ENCODE measurements at regions not wholly inside any gene's neighbourhood (a gene's known extent, or its start where the extent isn't known, plus 50 kb on each side); places are given as distances from the start of the nearest gene placed in this dataset.

- no peaks in the 10 kb centered on the region for H3K4me1 ChIP-seq (ENCODE audit: insufficient read depth)
- H3K36me3 ChIP-seq (replicated peaks; ENCODE audit: insufficient read depth, low read depth) = no peaks in the 10 kb centered on the region
- TF ChIP-seq EZH2phosphoT487 (IDR thresholded peaks at IDR 0.05; ENCODE audit: low read depth, severe bottlenecking, unreplicated experiment) (no peak), EZH2 (IDR thresholded peaks at IDR 0.05; ENCODE audit: borderline replicate concordance) (no peak)
- no peak overlapping the region for H3K4me2 ChIP-seq
- no peak overlapping the region for H2AFZ ChIP-seq
- no peaks in the 10 kb centered on the region for H3K9me3 ChIP-seq (ENCODE audit: low read depth)
- H3K4me3 ChIP-seq = no peak overlapping the region
- H3K79me2 ChIP-seq = no peaks in the 10 kb centered on the region
- H3K27me3 ChIP-seq = no peaks in the 10 kb centered on the region
- DNase-seq (ENCODE audit: low spot score) = no peak
- no peaks in the 10 kb centered on the region for H4K20me1 ChIP-seq (ENCODE audit: insufficient read depth, poor library complexity, severe bottlenecking)
- no peak overlapping the region for H3K27ac ChIP-seq
- H3K9me2 ChIP-seq (replicated peaks; ENCODE audit: insufficient read depth) = no peaks in the 10 kb centered on the region
- WGBS (ENCODE audit: low lambda C conversion rate, missing lambda C conversion rate) = 60% methylated on average over 4 of the region's 4 CpGs
Observed at GRCh38 chr6:68032217-68032616, 602.9 kb upstream of the ADGRB3 start.

GRCh38 chr6:68031054-68031453 lies 604.0 kb upstream of the ADGRB3 start:
- H3K4me2 ChIP-seq = no peak overlapping the region
- H3K4me3 ChIP-seq = no peak overlapping the region
- no peak for DNase-seq (ENCODE audit: low spot score)
- H3K36me3 ChIP-seq (replicated peaks; ENCODE audit: insufficient read depth, low read depth) = no peaks in the 10 kb centered on the region
- no peaks in the 10 kb centered on the region for H3K4me1 ChIP-seq (ENCODE audit: insufficient read depth)
- H3K27me3 ChIP-seq = no peaks in the 10 kb centered on the region
- TF ChIP-seq EZH2phosphoT487 (IDR thresholded peaks at IDR 0.05; ENCODE audit: low read depth, severe bottlenecking, unreplicated experiment) = no peak
- no peak for TF ChIP-seq CTCF (IDR thresholded peaks at IDR 0.05; ENCODE audit: poor library complexity)
- no peak for TF ChIP-seq EZH2 (IDR thresholded peaks at IDR 0.05; ENCODE audit: borderline replicate concordance)
- H2AFZ ChIP-seq = no peak overlapping the region
- WGBS (ENCODE audit: low lambda C conversion rate, missing lambda C conversion rate) = 83% methylated on average over 1 of the region's 1 CpG
- H4K20me1 ChIP-seq (ENCODE audit: insufficient read depth, poor library complexity, severe bottlenecking) = no peaks in the 10 kb centered on the region
- no peaks in the 10 kb centered on the region for H3K9me3 ChIP-seq (ENCODE audit: low read depth)
- H3K79me2 ChIP-seq = no peaks in the 10 kb centered on the region
- no peaks in the 10 kb centered on the region for H3K9me2 ChIP-seq (replicated peaks; ENCODE audit: insufficient read depth)
- H3K27ac ChIP-seq = no peak overlapping the region

- DNase-seq (ENCODE audit: low spot score) = no peak
- no peaks in the 10 kb centered on the region for H3K79me2 ChIP-seq
- no peak overlapping the region for H2AFZ ChIP-seq
- no peaks in the 10 kb centered on the region for H3K4me1 ChIP-seq (ENCODE audit: insufficient read depth)
- H3K9me2 ChIP-seq (replicated peaks; ENCODE audit: insufficient read depth) = no peaks in the 10 kb centered on the region
- H3K27me3 ChIP-seq = no peaks in the 10 kb centered on the region
- no peaks in the 10 kb centered on the region for H3K36me3 ChIP-seq (replicated peaks; ENCODE audit: insufficient read depth, low read depth)
- no peak overlapping the region for H3K27ac ChIP-seq
- no peaks in the 10 kb centered on the region for H4K20me1 ChIP-seq (ENCODE audit: insufficient read depth, poor library complexity, severe bottlenecking)
- 87% methylated on average over 3 of the region's 3 CpGs for WGBS (ENCODE audit: low lambda C conversion rate, missing lambda C conversion rate)
- TF ChIP-seq EZH2 (IDR thresholded peaks at IDR 0.05; ENCODE audit: borderline replicate concordance) (no peak), CTCF (IDR thresholded peaks at IDR 0.05; ENCODE audit: poor library complexity) (no peak), EZH2phosphoT487 (IDR thresholded peaks at IDR 0.05; ENCODE audit: low read depth, severe bottlenecking, unreplicated experiment) (no peak)
- H3K4me2 ChIP-seq = no peak overlapping the region
- H3K4me3 ChIP-seq = no peak overlapping the region
- H3K9me3 ChIP-seq (ENCODE audit: low read depth) = no peaks in the 10 kb centered on the region
Observed at GRCh38 chr6:68026483-68026882, 608.6 kb upstream of the ADGRB3 start.

- H4K20me1 ChIP-seq (ENCODE audit: insufficient read depth, poor library complexity, severe bottlenecking) = no peaks in the 10 kb centered on the region
- H3K36me3 ChIP-seq (replicated peaks; ENCODE audit: insufficient read depth, low read depth) = no peaks in the 10 kb centered on the region
- no peaks in the 10 kb centered on the region for H3K9me3 ChIP-seq (ENCODE audit: low read depth)
- H3K27ac ChIP-seq = no peak overlapping the region
- TF ChIP-seq EZH2phosphoT487 (IDR thresholded peaks at IDR 0.05; ENCODE audit: low read depth, severe bottlenecking, unreplicated experiment) = no peak
- TF ChIP-seq EZH2 (IDR thresholded peaks at IDR 0.05; ENCODE audit: borderline replicate concordance) = no peak
- TF ChIP-seq CTCF (IDR thresholded peaks at IDR 0.05; ENCODE audit: poor library complexity) = no peak
- H2AFZ ChIP-seq = no peak overlapping the region
- H3K79me2 ChIP-seq = no peaks in the 10 kb centered on the region
- 70% methylated on average over 3 of the region's 3 CpGs for WGBS (ENCODE audit: low lambda C conversion rate, missing lambda C conversion rate)
- H3K4me1 ChIP-seq (ENCODE audit: insufficient read depth) = no peaks in the 10 kb centered on the region
- no peak for DNase-seq (ENCODE audit: low spot score)
- no peak overlapping the region for H3K4me2 ChIP-seq
- H3K9me2 ChIP-seq (replicated peaks; ENCODE audit: insufficient read depth) = no peaks in the 10 kb centered on the region
- no peaks in the 10 kb centered on the region for H3K27me3 ChIP-seq
- H3K4me3 ChIP-seq = no peak overlapping the region
Observed at GRCh38 chr6:68025764-68026163, 609.3 kb upstream of the ADGRB3 start.

All from hepatocyte (in vitro differentiated cells).